ENCODE measurements at regions not wholly inside any gene's neighbourhood (a gene's known extent, or its start where the extent isn't known, plus 50 kb on each side); places are given as distances from the start of the nearest gene placed in this dataset.

DNA sequence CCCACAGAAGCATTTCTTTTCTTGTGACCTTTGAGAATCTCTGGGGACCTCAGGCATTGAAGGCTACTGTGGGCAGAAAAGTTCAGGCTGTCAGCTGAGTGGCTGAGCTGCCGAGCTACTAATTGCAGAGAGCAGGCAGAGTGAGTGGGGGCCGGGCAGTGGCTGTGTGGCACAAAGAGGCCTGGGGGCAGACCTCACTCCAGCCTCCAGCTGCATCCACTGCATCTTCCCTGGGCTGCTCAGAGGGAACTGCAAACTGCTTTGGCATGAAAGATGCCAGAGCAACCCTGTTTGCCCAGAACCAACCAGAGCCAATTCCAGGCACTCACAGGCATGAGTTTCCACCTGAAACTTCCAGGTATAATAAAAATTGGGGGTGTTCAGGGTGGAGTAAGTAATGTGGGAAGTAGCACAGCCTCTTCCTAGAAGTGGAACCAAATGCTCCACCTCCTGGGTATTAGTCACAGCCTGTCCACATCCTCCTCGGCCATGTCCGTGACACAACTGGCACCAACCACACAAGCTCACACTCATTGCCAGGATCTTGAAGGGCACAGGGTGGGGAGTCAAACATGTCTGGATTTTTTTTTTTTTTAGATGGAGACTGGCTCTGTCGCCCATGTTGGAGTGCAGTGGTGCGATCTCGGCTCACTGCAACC, 548.9 kb downstream of the BNC2 start:
- Histone ChIP-seq H3K4me1 (peaks cover 0 to 5% of the 10 kb centered on the region in 2 donors), H3K4me3 (no peak overlapping the region), H3K36me3 (no peaks in the 10 kb centered on the region), H3K27me3 (no peaks in the 10 kb centered on the region), H3K9me3 (no peaks in the 10 kb centered on the region), H3K27ac (no peak overlapping the region)
- DNase-seq (ENCODE audit: low spot score): no peak
- no peak for TF ChIP-seq CTCF (IDR thresholded peaks at IDR 0.05)

- H3K4me3 ChIP-seq: no peak overlapping the region
- H3K4me1 ChIP-seq: peaks cover 0 to 5% of the 10 kb centered on the region in 2 donors
- no peak overlapping the region for H3K27ac ChIP-seq
- H3K9me3 ChIP-seq: no peaks in the 10 kb centered on the region
- no peak for DNase-seq (ENCODE audit: low spot score)
- H3K36me3 ChIP-seq: no peaks in the 10 kb centered on the region
- H3K27me3 ChIP-seq: no peaks in the 10 kb centered on the region
- TF ChIP-seq CTCF (IDR thresholded peaks at IDR 0.05): no peak
These were observed 547.6 kb downstream of the BNC2 start for GRCh38 chr9:16322849-16323248.

- DNase-seq (ENCODE audit: low spot score): no peak
These were observed 544.5 kb downstream of the BNC2 start for GRCh38 chr9:16325966-16326365.

GRCh38 chr9:16328349-16328748, 542.1 kb downstream of the BNC2 start:
- Histone ChIP-seq H3K4me1 (peaks cover 0 to 6% of the 10 kb centered on the region in 2 donors), H3K27me3 (no peaks in the 10 kb centered on the region), H3K9me3 (no peaks in the 10 kb centered on the region), H3K4me3 (no peak overlapping the region), H3K36me3 (no peaks in the 10 kb centered on the region), H3K27ac (no peak overlapping the region)
- TF ChIP-seq CTCF (IDR thresholded peaks at IDR 0.05): no peak
- no peak for DNase-seq (ENCODE audit: low spot score)

More at GRCh38 chr9:16325966-16326365, 544.5 kb downstream of the BNC2 start:
- H3K4me3 ChIP-seq: no peak overlapping the region
- peaks cover 0 to 11% of the 10 kb centered on the region in 2 donors for H3K4me1 ChIP-seq
- no peak overlapping the region for H3K27ac ChIP-seq
- H3K27me3 ChIP-seq: no peaks in the 10 kb centered on the region
- no peaks in the 10 kb centered on the region for H3K36me3 ChIP-seq
- H3K9me3 ChIP-seq: no peaks in the 10 kb centered on the region
- no peak for TF ChIP-seq CTCF (IDR thresholded peaks at IDR 0.05)

- Histone ChIP-seq H3K27ac (peak overlapping the region in 1 of 2 donors; percentile 32), H3K27me3 (no peaks in the 10 kb centered on the region), H3K9me3 (no peaks in the 10 kb centered on the region), H3K36me3 (no peaks in the 10 kb centered on the region), H3K4me3 (no peak overlapping the region), H3K4me1 (peaks cover 0 to 6% of the 10 kb centered on the region in 2 donors)
- DNase-seq (ENCODE audit: low spot score): no peak
- no peak for TF ChIP-seq CTCF (IDR thresholded peaks at IDR 0.05)
These were observed 540.8 kb downstream of the BNC2 start for GRCh38 chr9:16329671-16330113.

DNA sequence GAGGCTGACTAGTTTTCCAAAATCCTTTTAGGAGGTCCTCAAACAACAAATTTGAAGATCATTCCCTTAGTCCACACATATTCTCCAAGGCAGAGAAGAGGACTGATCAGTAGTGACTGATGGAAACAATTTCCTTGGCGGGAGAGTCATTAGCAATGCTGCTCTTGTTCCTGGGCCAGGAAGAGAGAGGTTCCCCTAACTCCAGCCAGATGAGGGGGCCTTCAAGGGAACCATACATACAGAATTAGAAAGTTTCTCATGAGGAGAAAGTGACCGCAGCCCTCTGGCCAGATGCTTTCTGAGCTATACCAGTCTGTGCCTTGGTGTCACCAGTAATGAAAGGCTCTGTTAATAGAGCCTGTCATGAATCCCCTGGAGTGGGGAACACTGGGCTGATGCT, 539.4 kb downstream of the BNC2 start:
- TF ChIP-seq CTCF (IDR thresholded peaks at IDR 0.05): no peak
- H3K4me1 ChIP-seq: peaks cover 0 to 6% of the 10 kb centered on the region in 2 donors
- H3K9me3 ChIP-seq: no peaks in the 10 kb centered on the region
- H3K27me3 ChIP-seq: no peaks in the 10 kb centered on the region
- no peak for DNase-seq (ENCODE audit: low spot score)
- no peak overlapping the region for H3K4me3 ChIP-seq
- no peaks in the 10 kb centered on the region for H3K36me3 ChIP-seq
- peak overlapping the region; percentile 28 to 45 for H3K27ac ChIP-seq

Data from right atrium auricular region (tissue), 2 donors.